GM23248 (cell line): ENCODE measurements at regions not wholly inside any gene's neighbourhood (a gene's known extent, or its start where the extent isn't known, plus 50 kb on each side); places are given as distances from the start of the nearest gene placed in this dataset.

Experiments
- EZH2 ChIP-seq: fragments of 200-600 bp; sonication (generic); IDR thresholded peaks from 2 replicates; pipeline ENCODE4 v1.6.1; 2018; ENCODE audit warnings: antibody characterized with exemption, mild to moderate bottlenecking; ENCODE audit not compliant: insufficient read depth, poor library complexity, severe bottlenecking
- EZH2phosphoT487 ChIP-seq: fragments of 200-600 bp; sonication (generic); IDR thresholded peaks from 2 replicates; pipeline ENCODE4 v1.6.1; 2018; ENCODE audit warnings: antibody characterized with exemption, moderate library complexity, mild to moderate bottlenecking, low read depth; ENCODE audit not compliant: insufficient read depth

- TF ChIP-seq EZH2phosphoT487 (no peak), EZH2 (no peak)
Measured at GRCh38 chr1:117710710-117711109, 104.9 kb downstream of the TENT5C start.
